Adrenal gland (tissue), 5 donors: ENCODE measurements at regions not wholly inside any gene's neighbourhood (a gene's known extent, or its start where the extent isn't known, plus 50 kb on each side); places are given as distances from the start of the nearest gene placed in this dataset.

Source experiments
- CTCF ChIP-seq, 6 experiments: fragments of 450-650 bp in 4 of 6; fragments of 200-600 bp in 2 of 6; sonication (generic) in 1 of 6; IDR thresholded peaks; 1 replicate in 5 of 6; 2 replicates in 1 of 6; pipeline versions ENCODE4 v1.5.1 to v1.8.0; 2016 to 2021; ENCODE audit warnings: antibody characterized with exemption in 6 of 6, mild to moderate bottlenecking in 2 of 6, moderate library complexity in 1 of 6
- POLR2A ChIP-seq, 2 donors: fragments of 450-650 bp; IDR thresholded peaks; one replicate each; pipeline ENCODE4 v1.6.1; 2017; ENCODE audit warnings: antibody characterized with exemption in 2 of 2, mild to moderate bottlenecking in 2 of 2, moderate library complexity in 1 of 2
- donor health status: DM: no; HTN: no; CAD: no.

GRCh38 chr12:124098101-124098757, 125.2 kb downstream of the ZNF664 start:
- TF ChIP-seq CTCF (IDR thresholded peaks at IDR 0.05) = no peak
- TF ChIP-seq POLR2A (IDR thresholded peaks at IDR 0.05) = no peak
